HG03354 (cell line): ENCODE measurements at regions not wholly inside any gene's neighbourhood (a gene's known extent, or its start where the extent isn't known, plus 50 kb on each side); places are given as distances from the start of the nearest gene placed in this dataset.
"Not testable (repeated sequence)": the region's sequence is repeated elsewhere in the genome, so short reads cannot be mapped to it uniquely, and the experiment has no call there.

Source experiments
- ATAC-seq: cut with Tn5 transposase; IDR thresholded peaks from one replicate; pipeline ENCODE4 v1.9.1; 2021; ENCODE audit warnings: mild to moderate bottlenecking; ENCODE audit not compliant: unreplicated experiment, poor library complexity, severe bottlenecking

GRCh38 chr10:22774102-22774501 lies 59.7 kb upstream of the PIP4K2A start:
- no peak for ATAC-seq

GRCh38 chr10:22771631-22772030 lies 57.3 kb upstream of the PIP4K2A start:
- ATAC-seq: not testable (repeated sequence)

- ATAC-seq: no peak
Observed at GRCh38 chr10:22770270-22770669, 55.9 kb upstream of the PIP4K2A start.

GRCh38 chr10:22767859-22768258 lies 53.5 kb upstream of the PIP4K2A start:
- ATAC-seq: no peak

GRCh38 chr10:22766693-22767092 lies 52.3 kb upstream of the PIP4K2A start:
- ATAC-seq: no peak

- ATAC-seq: peak; percentile 79
Observed at GRCh38 chr10:22765660-22766547, 51.5 kb upstream of the PIP4K2A start.

- ATAC-seq: no peak
Observed at GRCh38 chr10:22764639-22765038, 50.3 kb upstream of the PIP4K2A start.
